Liver (tissue), 8 donors: ENCODE measurements at regions not wholly inside any gene's neighbourhood (a gene's known extent, or its start where the extent isn't known, plus 50 kb on each side); places are given as distances from the start of the nearest gene placed in this dataset.

Source experiments
- DNase-seq: peaks from one replicate; pipeline ENCODE4 v3.0.0-alpha.2; 2017; ENCODE audit warnings: low spot score
- H3K27ac ChIP-seq, 2 donors: one replicate each; pipeline ENCODE4 v1.7.0; 2013; ENCODE audit warnings: inconsistent platforms in 2 of 2, low read length in 2 of 2, control low read depth in 1 of 2, low read depth in 1 of 2, mild to moderate bottlenecking in 1 of 2
- H3K27me3 ChIP-seq, 4 donors: one replicate each; pipeline versions ENCODE4 v1.6.1 to v1.7.0; 2013; ENCODE audit warnings: low read length in 3 of 4, inconsistent platforms in 1 of 4, mild to moderate bottlenecking in 1 of 4, moderate library complexity in 1 of 4; ENCODE audit not compliant: control insufficient read depth in 4 of 4, insufficient read depth in 4 of 4
- H3K36me3 ChIP-seq, 4 donors: one replicate each; pipeline versions ENCODE4 v1.6.1 to v1.7.0; 2013; ENCODE audit warnings: low read length in 3 of 4, mild to moderate bottlenecking in 3 of 4, low read depth in 1 of 4, moderate library complexity in 1 of 4; ENCODE audit not compliant: control insufficient read depth in 4 of 4, insufficient read depth in 3 of 4
- H3K4me1 ChIP-seq, 4 donors: one replicate each; pipeline versions ENCODE4 v1.6.1 to v1.7.0; 2013; ENCODE audit warnings: low read length in 3 of 4, mild to moderate bottlenecking in 3 of 4, moderate library complexity in 1 of 4; ENCODE audit not compliant: control insufficient read depth in 4 of 4, insufficient read depth in 4 of 4
- H3K4me3 ChIP-seq, 3 donors: one replicate each; pipeline versions ENCODE4 v1.6.1 to v1.7.0; 2013; ENCODE audit warnings: low read length in 3 of 3, control low read depth in 1 of 3, low read depth in 1 of 3, mild to moderate bottlenecking in 1 of 3
- H3K9ac ChIP-seq, 2 donors: one replicate each; pipeline ENCODE4 v1.7.0; 2013; ENCODE audit warnings: low read length in 2 of 2, mild to moderate bottlenecking in 2 of 2, moderate library complexity in 2 of 2, control low read depth in 1 of 2, low read depth in 1 of 2
- H3K9me3 ChIP-seq, 4 donors: one replicate each; pipeline versions ENCODE4 v1.6.1 to v1.7.0; 2013; ENCODE audit warnings: low read length in 3 of 4; ENCODE audit not compliant: control insufficient read depth in 4 of 4
- ATF3 ChIP-seq: IDR thresholded peaks from 2 replicates; pipeline ENCODE4 v1.6.1; 2016; ENCODE audit warnings: antibody characterized with exemption
- CTCF ChIP-seq: fragments of 150-350 bp; IDR thresholded peaks from 2 replicates; pipeline ENCODE4 v1.5.1; 2017; ENCODE audit warnings: improper control_type of control experiment, low read depth, low read length; ENCODE audit not compliant: missing input control
- EGR1 ChIP-seq, 2 donors: IDR thresholded peaks; 2 replicates each; pipeline ENCODE4 v1.6.1; 2016 to 2018; ENCODE audit warnings: antibody characterized with exemption in 2 of 2, low read depth in 2 of 2
- FOXA1 ChIP-seq: IDR thresholded peaks from 2 replicates; pipeline ENCODE4 v1.6.1; 2016; ENCODE audit warnings: antibody characterized with exemption
- FOXA2 ChIP-seq: IDR thresholded peaks from 2 replicates; pipeline ENCODE4 v1.6.1; 2016; ENCODE audit warnings: antibody characterized with exemption
- GABPA ChIP-seq, 2 donors: IDR thresholded peaks in 1 of 2; conservative IDR thresholded peaks in 1 of 2; 2 replicates each; pipeline ENCODE4 v1.6.1; 2016; ENCODE audit warnings: antibody characterized with exemption in 2 of 2, mild to moderate bottlenecking in 1 of 2, moderate library complexity in 1 of 2
- HNF4A ChIP-seq, 2 donors: conservative IDR thresholded peaks; 2 replicates each; pipeline ENCODE4 v1.6.1; 2016; ENCODE audit warnings: antibody characterized with exemption in 2 of 2, mild to moderate bottlenecking in 2 of 2
- HNF4G ChIP-seq: IDR thresholded peaks from 2 replicates; pipeline ENCODE4 v1.6.1; 2016; ENCODE audit warnings: antibody characterized with exemption
- JUND ChIP-seq, 2 donors: IDR thresholded peaks; 2 replicates each; pipeline ENCODE4 v1.6.1; 2016; ENCODE audit warnings: antibody characterized with exemption in 2 of 2
- MAX ChIP-seq: IDR thresholded peaks from 2 replicates; pipeline ENCODE4 v1.6.1; 2016; ENCODE audit warnings: antibody characterized with exemption
- NR2F2 ChIP-seq: IDR thresholded peaks from 2 replicates; pipeline ENCODE4 v1.6.1; 2016; ENCODE audit warnings: antibody characterized with exemption
- RAD21 ChIP-seq, 2 donors: IDR thresholded peaks; 2 replicates each; pipeline ENCODE4 v1.6.1; 2016; ENCODE audit warnings: antibody characterized with exemption in 2 of 2, mild to moderate bottlenecking in 2 of 2
- REST ChIP-seq: IDR thresholded peaks from 2 replicates; pipeline ENCODE4 v1.6.1; 2016; ENCODE audit warnings: antibody characterized with exemption, mild to moderate bottlenecking
- RXRA ChIP-seq, 2 donors: IDR thresholded peaks; 2 replicates each; pipeline ENCODE4 v1.6.1; 2017 to 2018; ENCODE audit warnings: antibody characterized with exemption in 2 of 2, mild to moderate bottlenecking in 1 of 2
- SP1 ChIP-seq: IDR thresholded peaks from 2 replicates; pipeline ENCODE4 v1.6.1; 2018; ENCODE audit warnings: antibody characterized with exemption, mild to moderate bottlenecking
- TAF1 ChIP-seq: conservative IDR thresholded peaks from 2 replicates; pipeline ENCODE4 v1.6.1; 2016; ENCODE audit warnings: antibody characterized with exemption, mild to moderate bottlenecking
- YY1 ChIP-seq: IDR thresholded peaks from 2 replicates; pipeline ENCODE4 v1.6.1; 2016; ENCODE audit warnings: antibody characterized with exemption, mild to moderate bottlenecking
- WGBS: extraction: QIAGEN DNeasy Blood & Tissue Kit; methylation state at CpG from one replicate; pipeline ENCODE4 v1.1.7; 2013; 5-methylcytosine and 5-hydroxymethylcytosine counted together
- TF ChIP-seq, protein P1 (sequence below): IDR thresholded peaks from 2 replicates; pipeline ENCODE4 v1.6.1; 2016; ENCODE audit warnings: antibody characterized with exemption
- donor health status: healthy.
- donor health status: healthy.
- donor health status: healthy.
- donor health status: healthy.
- donor health status: healthy.

- DNase-seq = no peak
- TF ChIP-seq HNF4A (conservative IDR thresholded peaks at IDR 0.05) = no peak
- TF ChIP-seq EGR1 (IDR thresholded peaks at IDR 0.05; ENCODE audit: low read depth in 2 of 2) = no peak
- no peak for TF ChIP-seq JUND (IDR thresholded peaks at IDR 0.05)
- no peak for TF ChIP-seq SP1
- no peak for TF ChIP-seq NR2F2
- TF ChIP-seq, protein P1, sequence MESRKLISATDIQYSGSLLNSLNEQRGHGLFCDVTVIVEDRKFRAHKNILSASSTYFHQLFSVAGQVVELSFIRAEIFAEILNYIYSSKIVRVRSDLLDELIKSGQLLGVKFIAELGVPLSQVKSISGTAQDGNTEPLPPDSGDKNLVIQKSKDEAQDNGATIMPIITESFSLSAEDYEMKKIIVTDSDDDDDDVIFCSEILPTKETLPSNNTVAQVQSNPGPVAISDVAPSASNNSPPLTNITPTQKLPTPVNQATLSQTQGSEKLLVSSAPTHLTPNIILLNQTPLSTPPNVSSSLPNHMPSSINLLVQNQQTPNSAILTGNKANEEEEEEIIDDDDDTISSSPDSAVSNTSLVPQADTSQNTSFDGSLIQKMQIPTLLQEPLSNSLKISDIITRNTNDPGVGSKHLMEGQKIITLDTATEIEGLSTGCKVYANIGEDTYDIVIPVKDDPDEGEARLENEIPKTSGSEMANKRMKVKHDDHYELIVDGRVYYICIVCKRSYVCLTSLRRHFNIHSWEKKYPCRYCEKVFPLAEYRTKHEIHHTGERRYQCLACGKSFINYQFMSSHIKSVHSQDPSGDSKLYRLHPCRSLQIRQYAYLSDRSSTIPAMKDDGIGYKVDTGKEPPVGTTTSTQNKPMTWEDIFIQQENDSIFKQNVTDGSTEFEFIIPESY = no peak
- TF ChIP-seq MAX = no peak
- no peak for TF ChIP-seq ATF3
- TF ChIP-seq CTCF = no peak
- TF ChIP-seq RAD21 (IDR thresholded peaks at IDR 0.05) = no peak
- TF ChIP-seq HNF4G = no peak
- no peak for TF ChIP-seq GABPA (IDR thresholded peaks at IDR 0.05 in 1 of 2, conservative IDR thresholded peaks at IDR 0.05 in 1 of 2)
- TF ChIP-seq TAF1 = no peak
- no peak for TF ChIP-seq FOXA2
- no peak for TF ChIP-seq FOXA1
- TF ChIP-seq YY1 = no peak
- no peak for TF ChIP-seq REST
- no peak for TF ChIP-seq RXRA (IDR thresholded peaks at IDR 0.05)
These were observed 438.5 kb upstream of the PLXNA2 start for GRCh38 chr1:208682664-208683013.

GRCh38 chr1:208683141-208683540 is 439.0 kb upstream of the PLXNA2 start:
- no peak overlapping the region for H3K9ac ChIP-seq
- no peaks in the 10 kb centered on the region for H3K36me3 ChIP-seq
- DNase-seq = no peak
- no peaks in the 10 kb centered on the region for H3K27me3 ChIP-seq
- no peaks in the 10 kb centered on the region for H3K4me1 ChIP-seq
- H3K4me3 ChIP-seq = no peak overlapping the region
- no peaks in the 10 kb centered on the region for H3K9me3 ChIP-seq
- no peak for TF ChIP-seq NR2F2
- no peak for TF ChIP-seq GABPA (IDR thresholded peaks at IDR 0.05 in 1 of 2, conservative IDR thresholded peaks at IDR 0.05 in 1 of 2)
- no peak for TF ChIP-seq HNF4A (conservative IDR thresholded peaks at IDR 0.05)
- no peak for TF ChIP-seq ATF3
- no peak for TF ChIP-seq FOXA2
- TF ChIP-seq, protein P1 = no peak
- TF ChIP-seq RAD21 (IDR thresholded peaks at IDR 0.05) = no peak
- no peak for TF ChIP-seq HNF4G
- no peak for TF ChIP-seq REST
- no peak for TF ChIP-seq MAX
- no peak for TF ChIP-seq YY1
- no peak for TF ChIP-seq FOXA1
- TF ChIP-seq RXRA (IDR thresholded peaks at IDR 0.05) = no peak
- H3K27ac ChIP-seq = no peak overlapping the region

More at GRCh38 chr1:208682664-208683013, 438.5 kb upstream of the PLXNA2 start:
- Histone ChIP-seq H3K4me3 (no peak overlapping the region), H3K9ac (no peak overlapping the region), H3K4me1 (no peaks in the 10 kb centered on the region), H3K27me3 (no peaks in the 10 kb centered on the region), H3K9me3 (no peaks in the 10 kb centered on the region), H3K27ac (no peak overlapping the region), H3K36me3 (no peaks in the 10 kb centered on the region)
- 54% methylated on average over 2 of the region's 2 CpGs for whole genome bisulfite sequencing
